ENCODE measurements at regions not wholly inside any gene's neighbourhood (a gene's known extent, or its start where the extent isn't known, plus 50 kb on each side); places are given as distances from the start of the nearest gene placed in this dataset.

- TF ChIP-seq, protein P1, sequence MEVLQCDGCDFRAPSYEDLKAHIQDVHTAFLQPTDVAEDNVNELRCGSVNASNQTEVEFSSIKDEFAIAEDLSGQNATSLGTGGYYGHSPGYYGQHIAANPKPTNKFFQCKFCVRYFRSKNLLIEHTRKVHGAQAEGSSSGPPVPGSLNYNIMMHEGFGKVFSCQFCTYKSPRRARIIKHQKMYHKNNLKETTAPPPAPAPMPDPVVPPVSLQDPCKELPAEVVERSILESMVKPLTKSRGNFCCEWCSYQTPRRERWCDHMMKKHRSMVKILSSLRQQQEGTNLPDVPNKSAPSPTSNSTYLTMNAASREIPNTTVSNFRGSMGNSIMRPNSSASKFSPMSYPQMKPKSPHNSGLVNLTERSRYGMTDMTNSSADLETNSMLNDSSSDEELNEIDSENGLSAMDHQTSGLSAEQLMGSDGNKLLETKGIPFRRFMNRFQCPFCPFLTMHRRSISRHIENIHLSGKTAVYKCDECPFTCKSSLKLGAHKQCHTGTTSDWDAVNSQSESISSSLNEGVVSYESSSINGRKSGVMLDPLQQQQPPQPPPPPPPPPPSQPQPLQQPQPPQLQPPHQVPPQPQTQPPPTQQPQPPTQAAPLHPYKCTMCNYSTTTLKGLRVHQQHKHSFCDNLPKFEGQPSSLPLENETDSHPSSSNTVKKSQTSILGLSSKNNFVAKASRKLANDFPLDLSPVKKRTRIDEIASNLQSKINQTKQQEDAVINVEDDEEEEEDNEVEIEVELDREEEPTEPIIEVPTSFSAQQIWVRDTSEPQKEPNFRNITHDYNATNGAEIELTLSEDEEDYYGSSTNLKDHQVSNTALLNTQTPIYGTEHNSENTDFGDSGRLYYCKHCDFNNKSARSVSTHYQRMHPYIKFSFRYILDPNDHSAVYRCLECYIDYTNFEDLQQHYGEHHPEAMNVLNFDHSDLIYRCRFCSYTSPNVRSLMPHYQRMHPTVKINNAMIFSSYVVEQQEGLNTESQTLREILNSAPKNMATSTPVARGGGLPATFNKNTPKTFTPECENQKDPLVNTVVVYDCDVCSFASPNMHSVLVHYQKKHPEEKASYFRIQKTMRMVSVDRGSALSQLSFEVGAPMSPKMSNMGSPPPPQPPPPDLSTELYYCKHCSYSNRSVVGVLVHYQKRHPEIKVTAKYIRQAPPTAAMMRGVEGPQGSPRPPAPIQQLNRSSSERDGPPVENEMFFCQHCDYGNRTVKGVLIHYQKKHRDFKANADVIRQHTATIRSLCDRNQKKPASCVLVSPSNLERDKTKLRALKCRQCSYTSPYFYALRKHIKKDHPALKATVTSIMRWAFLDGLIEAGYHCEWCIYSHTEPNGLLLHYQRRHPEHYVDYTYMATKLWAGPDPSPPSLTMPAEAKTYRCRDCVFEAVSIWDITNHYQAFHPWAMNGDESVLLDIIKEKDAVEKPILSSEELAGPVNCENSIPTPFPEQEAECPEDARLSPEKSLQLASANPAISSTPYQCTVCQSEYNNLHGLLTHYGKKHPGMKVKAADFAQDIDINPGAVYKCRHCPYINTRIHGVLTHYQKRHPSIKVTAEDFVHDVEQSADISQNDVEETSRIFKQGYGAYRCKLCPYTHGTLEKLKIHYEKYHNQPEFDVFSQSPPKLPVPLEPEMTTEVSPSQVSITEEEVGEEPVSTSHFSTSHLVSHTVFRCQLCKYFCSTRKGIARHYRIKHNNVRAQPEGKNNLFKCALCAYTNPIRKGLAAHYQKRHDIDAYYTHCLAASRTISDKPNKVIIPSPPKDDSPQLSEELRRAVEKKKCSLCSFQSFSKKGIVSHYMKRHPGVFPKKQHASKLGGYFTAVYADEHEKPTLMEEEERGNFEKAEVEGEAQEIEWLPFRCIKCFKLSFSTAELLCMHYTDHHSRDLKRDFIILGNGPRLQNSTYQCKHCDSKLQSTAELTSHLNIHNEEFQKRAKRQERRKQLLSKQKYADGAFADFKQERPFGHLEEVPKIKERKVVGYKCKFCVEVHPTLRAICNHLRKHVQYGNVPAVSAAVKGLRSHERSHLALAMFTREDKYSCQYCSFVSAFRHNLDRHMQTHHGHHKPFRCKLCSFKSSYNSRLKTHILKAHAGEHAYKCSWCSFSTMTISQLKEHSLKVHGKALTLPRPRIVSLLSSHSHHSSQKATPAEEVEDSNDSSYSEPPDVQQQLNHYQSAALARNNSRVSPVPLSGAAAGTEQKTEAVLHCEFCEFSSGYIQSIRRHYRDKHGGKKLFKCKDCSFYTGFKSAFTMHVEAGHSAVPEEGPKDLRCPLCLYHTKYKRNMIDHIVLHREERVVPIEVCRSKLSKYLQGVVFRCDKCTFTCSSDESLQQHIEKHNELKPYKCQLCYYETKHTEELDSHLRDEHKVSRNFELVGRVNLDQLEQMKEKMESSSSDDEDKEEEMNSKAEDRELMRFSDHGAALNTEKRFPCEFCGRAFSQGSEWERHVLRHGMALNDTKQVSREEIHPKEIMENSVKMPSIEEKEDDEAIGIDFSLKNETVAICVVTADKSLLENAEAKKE (CRISPR knock-in tag; IDR thresholded peaks at IDR 0.05) = no peak
Measured at GRCh38 chr10:28980264-28980663, 302.9 kb downstream of the BAMBI start (continued).

DNA sequence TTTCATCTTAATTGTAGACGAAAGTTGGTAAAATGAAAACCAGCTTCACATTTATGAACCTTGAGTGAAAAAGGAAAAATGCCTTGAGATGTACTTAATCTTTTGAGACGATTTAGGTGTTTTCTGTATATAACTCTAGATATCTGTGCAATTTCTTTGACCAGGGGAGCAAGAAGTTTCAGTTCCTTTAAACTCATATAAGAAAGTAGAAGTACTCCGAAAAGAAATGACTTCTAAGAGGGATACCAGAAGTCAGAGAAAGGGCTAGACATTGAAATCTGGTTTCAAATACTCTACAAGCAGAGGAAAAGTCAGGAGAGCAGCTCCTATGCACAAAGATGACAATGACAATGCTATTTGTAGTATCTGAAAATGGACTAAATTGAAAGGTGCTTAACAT lies 303.7 kb downstream of the BAMBI start:
- H3K27ac ChIP-seq (ENCODE audit: low read depth) = no peak overlapping the region
- H3K4me2 ChIP-seq = no peak overlapping the region
- peaks cover 6% of the 10 kb centered on the region for H3K4me1 Mint-ChIP-seq
- H3K36me3 ChIP-seq (ENCODE audit: insufficient read depth) = no peaks in the 10 kb centered on the region
- ATAC-seq (no peak), DNase-seq (ENCODE audit: low spot score) (no peak)
- no peaks in the 10 kb centered on the region for H3K79me2 ChIP-seq (replicated peaks; ENCODE audit: insufficient read depth)
- H3K4me3 ChIP-seq = no peak overlapping the region
- peaks cover 2% of the 10 kb centered on the region for H3K27me3 Mint-ChIP-seq (ENCODE audit: insufficient read depth, low read depth, poor library complexity)
- peaks cover 4% of the 10 kb centered on the region; the same call in 1 of the 2 replicates for H3K4me1 ChIP-seq (ENCODE audit: insufficient read depth)
- H2AFZ ChIP-seq = no peak overlapping the region
- H3K4me3 Mint-ChIP-seq = no peak overlapping the region
- peaks cover under 1% of the 10 kb centered on the region; the same call in 1 of the 2 replicates for H3K9me2 ChIP-seq (ENCODE audit: insufficient read depth)
- no peak overlapping the region for H3K27ac Mint-ChIP-seq
- no peaks in the 10 kb centered on the region for H3K9me3 Mint-ChIP-seq
- H3K36me3 Mint-ChIP-seq (ENCODE audit: low read depth) = no peaks in the 10 kb centered on the region
- no peaks in the 10 kb centered on the region for H3F3A ChIP-seq (replicated peaks; ENCODE audit: low read depth)
- no peaks in the 10 kb centered on the region for H4K20me1 ChIP-seq (replicated peaks; ENCODE audit: insufficient read depth)
- H3K27me3 ChIP-seq (ENCODE audit: insufficient read depth) = no peaks in the 10 kb centered on the region
- TF ChIP-seq ZNF114 (CRISPR knock-in tag; IDR thresholded peaks at IDR 0.05) (no peak), NANOG (IDR thresholded peaks at IDR 0.05; ENCODE audit: borderline replicate concordance) (no peak), CTCF (conservative IDR thresholded peaks at IDR 0.05; ENCODE audit: low read depth in 2 of 2) (no peak), ETS1 (IDR thresholded peaks at IDR 0.05) (no peak), STAT1 (IDR thresholded peaks at IDR 0.05; ENCODE audit: unreplicated experiment) (no peak), ZNF331 (CRISPR knock-in tag; IDR thresholded peaks at IDR 0.05; ENCODE audit: low read depth) (no peak)
- TF ChIP-seq, protein P1 (CRISPR knock-in tag; IDR thresholded peaks at IDR 0.05) = no peak

Data from GM23338 (cell line).